ENCODE measurements at regions not wholly inside any gene's neighbourhood (a gene's known extent, or its start where the extent isn't known, plus 50 kb on each side); places are given as distances from the start of the nearest gene placed in this dataset.

GRCh38 chr6:23561732-23562131, 564.3 kb upstream of the NRSN1 start:
- Histone ChIP-seq H3K9me3 (no peaks in the 10 kb centered on the region), H3K36me3 (ENCODE audit: insufficient read depth in 1 of 2, low read depth in 1 of 2) (no peaks in the 10 kb centered on the region), H3K4me1 (no peaks in the 10 kb centered on the region), H3K27me3 (ENCODE audit: insufficient read depth in 3 of 3, low read length in 2 of 3) (no peaks in the 10 kb centered on the region), H3K4me3 (no peak overlapping the region), H3K27ac (no peak overlapping the region)
- ATAC-seq (no peak), DNase-seq (no peak)
- intact Hi-C loops (cut with DNase I): no loop called here
- TF ChIP-seq CTCF (IDR thresholded peaks at IDR 0.05): no peak
- WGBS, 3 donors: 94 to 100% (median 100%) methylated on average over 1 of the region's 1 CpG

GRCh38 chr6:23562554-23562953, 563.5 kb upstream of the NRSN1 start:
- H3K4me3 ChIP-seq: no peak overlapping the region
- ATAC-seq (no peak), DNase-seq (no peak)
- intact Hi-C loops (cut with DNase I): no loop called here
- no peak overlapping the region for H3K27ac ChIP-seq
- 54 to 89% (median 85%) methylated on average over 3 of the region's 3 CpGs for WGBS, 3 donors
- no peak for TF ChIP-seq CTCF (IDR thresholded peaks at IDR 0.05)
- no peaks in the 10 kb centered on the region for H3K4me1 ChIP-seq
- no peaks in the 10 kb centered on the region for H3K36me3 ChIP-seq (ENCODE audit: insufficient read depth in 1 of 2, low read depth in 1 of 2)
- no peaks in the 10 kb centered on the region for H3K27me3 ChIP-seq (ENCODE audit: insufficient read depth in 3 of 3, low read length in 2 of 3)
- no peaks in the 10 kb centered on the region for H3K9me3 ChIP-seq

GRCh38 chr6:23563323-23563722, 562.7 kb upstream of the NRSN1 start:
- no peak for TF ChIP-seq CTCF (IDR thresholded peaks at IDR 0.05)
- no peak overlapping the region for H3K27ac ChIP-seq
- H3K36me3 ChIP-seq (ENCODE audit: insufficient read depth in 1 of 2, low read depth in 1 of 2): no peaks in the 10 kb centered on the region
- no peaks in the 10 kb centered on the region for H3K9me3 ChIP-seq
- WGBS, 3 donors: 68 to 82% (median 80%) methylated on average over 3 of the region's 3 CpGs
- no peak for ATAC-seq
- no peak overlapping the region for H3K4me3 ChIP-seq
- no peaks in the 10 kb centered on the region for H3K27me3 ChIP-seq (ENCODE audit: insufficient read depth in 3 of 3, low read length in 2 of 3)
- H3K4me1 ChIP-seq: no peaks in the 10 kb centered on the region
- DNase-seq: no peak
- intact Hi-C loops (cut with DNase I): no loop called here

GRCh38 chr6:23566418-23566817, 559.6 kb upstream of the NRSN1 start:
- Histone ChIP-seq H3K9me3 (no peaks in the 10 kb centered on the region), H3K27me3 (ENCODE audit: insufficient read depth in 3 of 3, low read length in 2 of 3) (no peaks in the 10 kb centered on the region), H3K4me3 (no peak overlapping the region), H3K4me1 (no peaks in the 10 kb centered on the region), H3K36me3 (ENCODE audit: insufficient read depth in 1 of 2, low read depth in 1 of 2) (no peaks in the 10 kb centered on the region), H3K27ac (no peak overlapping the region)
- DNase-seq: no peak
- intact Hi-C loops (cut with DNase I): no loop called here
- TF ChIP-seq CTCF (IDR thresholded peaks at IDR 0.05): no peak
- 68 to 76% (median 70%) methylated on average over 4 of the region's 4 CpGs for WGBS, 3 donors
- ATAC-seq: no peak

GRCh38 chr6:23568292-23568691, 557.7 kb upstream of the NRSN1 start:
- DNase-seq (no peak), ATAC-seq (no peak)
- 88 to 100% (median 94%) methylated on average over 1 of the region's 1 CpG for WGBS, 3 donors
- intact Hi-C loops (cut with DNase I): no loop called here
- H3K9me3 ChIP-seq: no peaks in the 10 kb centered on the region
- H3K27me3 ChIP-seq (ENCODE audit: insufficient read depth in 3 of 3, low read length in 2 of 3): no peaks in the 10 kb centered on the region
- no peak for TF ChIP-seq CTCF (IDR thresholded peaks at IDR 0.05)
- no peaks in the 10 kb centered on the region for H3K4me1 ChIP-seq
- no peak overlapping the region for H3K4me3 ChIP-seq
- no peaks in the 10 kb centered on the region for H3K36me3 ChIP-seq (ENCODE audit: insufficient read depth in 1 of 2, low read depth in 1 of 2)
- H3K27ac ChIP-seq: no peak overlapping the region
